HUES64 (cell line): ENCODE measurements at regions not wholly inside any gene's neighbourhood (a gene's known extent, or its start where the extent isn't known, plus 50 kb on each side); places are given as distances from the start of the nearest gene placed in this dataset.
"Not testable (repeated sequence)": the region's sequence is repeated elsewhere in the genome, so short reads cannot be mapped to it uniquely, and the experiment has no call there.

Experiments
- H3K27ac ChIP-seq: 2 replicates; pipeline ENCODE4 v1.7.0; 2013; ENCODE audit warnings: low read depth, low read length, inconsistent platforms
- H3K27me3 ChIP-seq: 2 replicates; pipeline ENCODE4 v1.6.1; 2013; ENCODE audit warnings: mild to moderate bottlenecking, low read length; ENCODE audit not compliant: insufficient read depth
- H3K36me3 ChIP-seq: 2 replicates; pipeline ENCODE4 v1.6.1; 2013; ENCODE audit warnings: mild to moderate bottlenecking, low read length; ENCODE audit not compliant: insufficient read depth
- H3K4me1 ChIP-seq: 2 replicates; pipeline ENCODE4 v1.6.1; 2013; ENCODE audit warnings: mild to moderate bottlenecking, low read length, moderate library complexity; ENCODE audit not compliant: insufficient read depth
- H3K4me3 ChIP-seq: 2 replicates; pipeline ENCODE4 v1.5.1; 2013; ENCODE audit warnings: mild to moderate bottlenecking, low read length, moderate library complexity
- H3K9ac ChIP-seq: 2 replicates; pipeline ENCODE4 v1.6.1; 2013; ENCODE audit warnings: mild to moderate bottlenecking, low read depth, low read length
- H3K9me3 ChIP-seq: 2 replicates; pipeline ENCODE4 v1.6.1; 2013; ENCODE audit warnings: low read depth, low read length; ENCODE audit not compliant: insufficient read depth
- WGBS: fragments of 150-250, 120-280 bp; methylation state at CpG from one replicate; pipeline ENCODE4 v1.1.7; 2013; ENCODE audit warnings: missing lambda C conversion rate; 5-methylcytosine and 5-hydroxymethylcytosine counted together

- H3K27ac ChIP-seq = no peak overlapping the region
- no peaks in the 10 kb centered on the region for H3K9me3 ChIP-seq
- no peak overlapping the region for H3K4me3 ChIP-seq
- no peaks in the 10 kb centered on the region for H3K36me3 ChIP-seq
- WGBS = 87% methylated on average over 1 of the region's 1 CpG
- H3K27me3 ChIP-seq = peaks cover 4% of the 10 kb centered on the region; the same call in 1 of the 2 replicates
- no peaks in the 10 kb centered on the region for H3K4me1 ChIP-seq
- H3K9ac ChIP-seq = no peak overlapping the region
Observed at GRCh38 chr7:358352-358751, 68.4 kb downstream of the FOXL3 start.

- Histone ChIP-seq H3K4me1 (no peaks in the 10 kb centered on the region), H3K27me3 (peaks cover 4% of the 10 kb centered on the region; the same call in 1 of the 2 replicates), H3K4me3 (no peak overlapping the region), H3K27ac (no peak overlapping the region), H3K9ac (no peak overlapping the region), H3K36me3 (no peaks in the 10 kb centered on the region), H3K9me3 (no peaks in the 10 kb centered on the region)
- 86% methylated on average over 19 of the region's 19 CpGs for WGBS
Observed at GRCh38 chr7:359226-359765, 69.3 kb downstream of the FOXL3 start.

GRCh38 chr7:359766-360361 is 69.9 kb downstream of the FOXL3 start:
- Histone ChIP-seq H3K4me3 (no peak overlapping the region), H3K27me3 (peaks cover 4% of the 10 kb centered on the region; the same call in 1 of the 2 replicates)
- 84% methylated on average over 25 of the region's 25 CpGs for WGBS

GRCh38 chr7:360454-361100 is 70.6 kb downstream of the FOXL3 start:
- Histone ChIP-seq H3K9ac (no peak overlapping the region), H3K9me3 (no peaks in the 10 kb centered on the region), H3K4me3 (no peak overlapping the region), H3K27me3 (peaks cover 4% of the 10 kb centered on the region; the same call in 1 of the 2 replicates), H3K4me1 (no peaks in the 10 kb centered on the region), H3K36me3 (no peaks in the 10 kb centered on the region), H3K27ac (no peak overlapping the region)
- 82% methylated on average over 38 of the region's 39 CpGs for WGBS

More at GRCh38 chr7:359766-360361, 69.9 kb downstream of the FOXL3 start:
- no peaks in the 10 kb centered on the region for H3K4me1 ChIP-seq
- H3K9me3 ChIP-seq = no peaks in the 10 kb centered on the region
- H3K9ac ChIP-seq = no peak overlapping the region
- no peak overlapping the region for H3K27ac ChIP-seq
- H3K36me3 ChIP-seq = no peaks in the 10 kb centered on the region

GRCh38 chr7:361182-361581 is 71.2 kb downstream of the FOXL3 start:
- H3K4me1 ChIP-seq, H3K27me3 ChIP-seq: not testable (repeated sequence)
- 78% methylated on average over 15 of the region's 20 CpGs for WGBS

GRCh38 chr7:361680-362401 is 71.9 kb downstream of the FOXL3 start:
- H3K9me3 ChIP-seq = no peaks in the 10 kb centered on the region
- 89% methylated on average over 14 of the region's 18 CpGs for WGBS
- H3K27ac ChIP-seq = no peak overlapping the region
- no peaks in the 10 kb centered on the region for H3K4me1 ChIP-seq
- H3K9ac ChIP-seq = no peak overlapping the region
- peaks cover 4% of the 10 kb centered on the region; the same call in 1 of the 2 replicates for H3K27me3 ChIP-seq
- H3K36me3 ChIP-seq = no peaks in the 10 kb centered on the region
- H3K4me3 ChIP-seq = no peak overlapping the region

More at GRCh38 chr7:361182-361581, 71.2 kb downstream of the FOXL3 start:
- not testable (repeated sequence) for H3K4me3 ChIP-seq, H3K36me3 ChIP-seq, H3K9ac ChIP-seq, H3K27ac ChIP-seq, H3K9me3 ChIP-seq

- Histone ChIP-seq H3K4me1 (no peaks in the 10 kb centered on the region), H3K27ac (no peak overlapping the region)
Observed at GRCh38 chr7:362402-363096, 72.6 kb downstream of the FOXL3 start.

GRCh38 chr7:363626-364025 is 73.7 kb downstream of the FOXL3 start:
- H3K9me3 ChIP-seq = no peaks in the 10 kb centered on the region
- H3K4me1 ChIP-seq = no peaks in the 10 kb centered on the region
- H3K9ac ChIP-seq = no peak overlapping the region
- H3K4me3 ChIP-seq = no peak overlapping the region
- H3K36me3 ChIP-seq = no peaks in the 10 kb centered on the region
- 93% methylated on average over 20 of the region's 20 CpGs for WGBS
- H3K27ac ChIP-seq = no peak overlapping the region
- H3K27me3 ChIP-seq = peaks cover 4% of the 10 kb centered on the region; the same call in 1 of the 2 replicates

More at GRCh38 chr7:362402-363096, 72.6 kb downstream of the FOXL3 start:
- Histone ChIP-seq H3K27me3 (peaks cover 4% of the 10 kb centered on the region; the same call in 1 of the 2 replicates), H3K4me3 (no peak overlapping the region), H3K9ac (no peak overlapping the region), H3K36me3 (no peaks in the 10 kb centered on the region), H3K9me3 (no peaks in the 10 kb centered on the region)
- WGBS = 83% methylated on average over 22 of the region's 23 CpGs

GRCh38 chr7:364536-364935 is 74.6 kb downstream of the FOXL3 start:
- 96% methylated on average over 11 of the region's 11 CpGs for WGBS
- H3K27me3 ChIP-seq = peaks cover 4% of the 10 kb centered on the region; the same call in 1 of the 2 replicates
- no peaks in the 10 kb centered on the region for H3K36me3 ChIP-seq
- no peaks in the 10 kb centered on the region for H3K9me3 ChIP-seq
- H3K4me1 ChIP-seq = no peaks in the 10 kb centered on the region
- no peak overlapping the region for H3K4me3 ChIP-seq
- no peak overlapping the region for H3K9ac ChIP-seq
- no peak overlapping the region for H3K27ac ChIP-seq

- Histone ChIP-seq H3K4me3 (no peak overlapping the region), H3K9me3 (no peaks in the 10 kb centered on the region), H3K27me3 (peaks cover 2% of the 10 kb centered on the region; the same call in 1 of the 2 replicates), H3K36me3 (no peaks in the 10 kb centered on the region), H3K4me1 (no peaks in the 10 kb centered on the region), H3K27ac (no peak overlapping the region), H3K9ac (no peak overlapping the region)
- 88% methylated on average over 23 of the region's 23 CpGs for WGBS
Observed at GRCh38 chr7:365593-365992, 75.6 kb downstream of the FOXL3 start.
